SK-N-MC (cell line): ENCODE measurements at regions not wholly inside any gene's neighbourhood (a gene's known extent, or its start where the extent isn't known, plus 50 kb on each side); places are given as distances from the start of the nearest gene placed in this dataset.

ENCODE experiments used
- EZH2 ChIP-seq: fragments of 200-600 bp; sonication (generic); IDR thresholded peaks from one replicate; pipeline ENCODE4 v1.6.1; 2017; ENCODE audit warnings: antibody characterized with exemption
- FOXP2 ChIP-seq: optimal IDR thresholded peaks from 2 replicates; pipeline ENCODE3; 2011; ENCODE audit warnings: mild to moderate bottlenecking, moderate library complexity; ENCODE audit not compliant: insufficient read depth; ENCODE audit errors: extremely low read length, control extremely low read depth
- POLR2AphosphoS5 ChIP-seq: IDR thresholded peaks from 2 replicates; pipeline ENCODE4 v1.6.1; 2012; ENCODE audit warnings: mild to moderate bottlenecking, low read depth, low read length, borderline replicate concordance

DNA sequence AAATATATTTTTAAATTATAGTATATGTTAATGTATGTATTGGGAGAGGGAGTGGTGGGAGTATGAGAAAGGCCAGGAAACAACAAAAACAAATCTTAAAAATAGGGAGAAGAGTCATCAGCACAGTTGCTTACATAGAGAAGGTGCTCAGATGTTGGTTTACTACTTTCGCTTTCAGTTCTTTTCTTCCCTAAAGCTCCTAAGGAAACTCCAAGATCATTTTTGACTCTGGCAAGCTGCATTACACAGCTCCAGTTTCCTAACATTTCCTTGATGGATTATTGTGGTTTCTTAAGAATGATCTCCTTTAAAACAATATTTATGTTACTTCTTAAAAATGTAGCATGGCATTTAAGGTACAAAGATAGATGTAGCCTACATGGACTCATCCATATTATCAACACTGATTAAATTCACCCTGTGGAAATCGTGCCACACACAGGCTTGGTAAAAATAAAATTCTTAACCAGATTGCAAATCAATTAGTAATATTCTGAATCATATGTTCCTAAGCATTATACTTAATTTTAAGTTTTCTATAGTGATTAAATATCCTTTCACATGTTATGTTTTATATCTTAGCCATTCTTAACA lies 118.0 kb upstream of the MAN1A1 start:
- TF ChIP-seq POLR2AphosphoS5 (no peak), FOXP2 (no peak), EZH2 (no peak)
